Epithelial cell of proximal tubule (primary cell): ENCODE measurements at regions not wholly inside any gene's neighbourhood (a gene's known extent, or its start where the extent isn't known, plus 50 kb on each side); places are given as distances from the start of the nearest gene placed in this dataset.
"Not testable (repeated sequence)": the region's sequence is repeated elsewhere in the genome, so short reads cannot be mapped to it uniquely, and the experiment has no call there.

ENCODE experiments used
- DNase-seq: peaks from one replicate; pipeline ENCODE4 v3.0.0-alpha.2; 2011; ENCODE audit warnings: low read depth
- H3K4me3 ChIP-seq: 2 replicates; pipeline ENCODE4 v1.5.1; 2011; ENCODE audit warnings: low read depth, mild to moderate bottlenecking, low read length
- CTCF ChIP-seq: conservative IDR thresholded peaks from 2 replicates; pipeline ENCODE4 v1.5.1; 2012; ENCODE audit warnings: low read depth, mild to moderate bottlenecking, low read length

GRCh38 chr7:93711926-93712325 is 137.4 kb upstream of the CALCR start:
- no peak for TF ChIP-seq CTCF
- no peak overlapping the region for H3K4me3 ChIP-seq
- DNase-seq = no peak

GRCh38 chr7:93708255-93708654 is 133.7 kb upstream of the CALCR start:
- H3K4me3 ChIP-seq, DNase-seq: not testable (repeated sequence)

- no peak for DNase-seq
- TF ChIP-seq CTCF = no peak
- H3K4me3 ChIP-seq = no peak overlapping the region
These were observed 132.7 kb upstream of the CALCR start for GRCh38 chr7:93707249-93707648.

GRCh38 chr7:93706162-93706561 is 131.6 kb upstream of the CALCR start:
- not testable (repeated sequence) for H3K4me3 ChIP-seq, DNase-seq

- no peak overlapping the region for H3K4me3 ChIP-seq
- DNase-seq = no peak
These were observed 129.7 kb upstream of the CALCR start for GRCh38 chr7:93704217-93704616.

GRCh38 chr7:93697901-93698300 is 123.4 kb upstream of the CALCR start:
- DNase-seq = no peak
- no peak overlapping the region for H3K4me3 ChIP-seq
- no peak for TF ChIP-seq CTCF

More at GRCh38 chr7:93704217-93704616, 129.7 kb upstream of the CALCR start:
- no peak for TF ChIP-seq CTCF

- TF ChIP-seq CTCF = no peak
- no peak overlapping the region for H3K4me3 ChIP-seq
These were observed 119.3 kb upstream of the CALCR start for GRCh38 chr7:93693796-93694195.

GRCh38 chr7:93690021-93690420 is 115.5 kb upstream of the CALCR start:
- DNase-seq = no peak
- no peak for TF ChIP-seq CTCF
- H3K4me3 ChIP-seq = no peak overlapping the region

More at GRCh38 chr7:93693796-93694195, 119.3 kb upstream of the CALCR start:
- no peak for DNase-seq
